Stimulated activated CD4-positive, alpha-beta T cell treated with anti-CD3 and anti-CD28 coated beads, Interleukin-4, amount 100 ng/mL, for 1 hour (primary cell): ENCODE measurements at regions not wholly inside any gene's neighbourhood (a gene's known extent, or its start where the extent isn't known, plus 50 kb on each side); places are given as distances from the start of the nearest gene placed in this dataset.
"Not testable (repeated sequence)": the region's sequence is repeated elsewhere in the genome, so short reads cannot be mapped to it uniquely, and the experiment has no call there.

ENCODE experiments used
- DNase-seq: peaks from one replicate; pipeline ENCODE4 v3.0.0-alpha.2; 2020

- no peak for DNase-seq
Measured at GRCh38 chr21:18840239-18840638, 436.7 kb upstream of the TMPRSS15 start.

- not testable (repeated sequence) for DNase-seq
Measured at GRCh38 chr21:18857606-18858005, 454.0 kb upstream of the TMPRSS15 start.

- no peak for DNase-seq
Measured at GRCh38 chr21:18869104-18869503, 465.5 kb upstream of the TMPRSS15 start.

- no peak for DNase-seq
Measured at GRCh38 chr21:18877917-18878316, 474.3 kb upstream of the TMPRSS15 start.

- DNase-seq: no peak
Measured at GRCh38 chr21:18887922-18888602, 484.5 kb upstream of the TMPRSS15 start.

GRCh38 chr21:18893406-18893805 lies 489.8 kb upstream of the TMPRSS15 start:
- no peak for DNase-seq

- no peak for DNase-seq
Measured at GRCh38 chr21:18894387-18894786, 490.8 kb upstream of the TMPRSS15 start.

- no peak for DNase-seq
Measured at GRCh38 chr21:18899261-18899660, 495.7 kb upstream of the TMPRSS15 start.

- DNase-seq: no peak
Measured at GRCh38 chr21:18902660-18903059, 499.1 kb upstream of the TMPRSS15 start.

- no peak for DNase-seq
Measured at GRCh38 chr21:18907076-18907475, 503.5 kb upstream of the TMPRSS15 start.

- DNase-seq: no peak
Measured at GRCh38 chr21:18908641-18909040, 505.1 kb upstream of the TMPRSS15 start.

GRCh38 chr21:18913914-18914313 lies 510.3 kb upstream of the TMPRSS15 start:
- no peak for DNase-seq

GRCh38 chr21:18914570-18914969 lies 511.0 kb upstream of the TMPRSS15 start:
- DNase-seq: no peak

- no peak for DNase-seq
Measured at GRCh38 chr21:18917622-18918021, 514.0 kb upstream of the TMPRSS15 start.

- DNase-seq: no peak
Measured at GRCh38 chr21:18931237-18931636, 527.7 kb upstream of the TMPRSS15 start.

- DNase-seq: no peak
Measured at GRCh38 chr21:18937337-18937736, 533.8 kb upstream of the TMPRSS15 start.

GRCh38 chr21:18940791-18941190 lies 537.2 kb upstream of the TMPRSS15 start:
- no peak for DNase-seq

GRCh38 chr21:18950045-18950740 lies 546.6 kb upstream of the TMPRSS15 start:
- DNase-seq: no peak

GRCh38 chr21:18951271-18952038 lies 547.9 kb upstream of the TMPRSS15 start:
- DNase-seq: no peak

GRCh38 chr21:18954441-18954844 lies 550.9 kb upstream of the TMPRSS15 start:
- DNase-seq: no peak

GRCh38 chr21:18959817-18960216 lies 556.2 kb upstream of the TMPRSS15 start:
- no peak for DNase-seq

- DNase-seq: no peak
Measured at GRCh38 chr21:18960306-18960705, 556.7 kb upstream of the TMPRSS15 start.

GRCh38 chr21:18970416-18970815 lies 566.8 kb upstream of the TMPRSS15 start:
- no peak for DNase-seq

GRCh38 chr21:18970941-18971340 lies 567.4 kb upstream of the TMPRSS15 start:
- DNase-seq: no peak
